Mesodermal cell (in vitro differentiated cells): ENCODE measurements at regions not wholly inside any gene's neighbourhood (a gene's known extent, or its start where the extent isn't known, plus 50 kb on each side); places are given as distances from the start of the nearest gene placed in this dataset.
"Not testable (repeated sequence)": the region's sequence is repeated elsewhere in the genome, so short reads cannot be mapped to it uniquely, and the experiment has no call there.

Source experiments
- H3K27ac ChIP-seq: 2 replicates; pipeline ENCODE4 v1.7.0; 2013; ENCODE audit warnings: mild to moderate bottlenecking, low read depth, low read length, moderate library complexity; ENCODE audit not compliant: severe bottlenecking
- H3K36me3 ChIP-seq: 2 replicates; pipeline ENCODE4 v1.7.1; 2013; ENCODE audit warnings: mild to moderate bottlenecking, low read length, moderate library complexity; ENCODE audit not compliant: control insufficient read depth, insufficient read depth
- H3K4me1 ChIP-seq: one replicate; pipeline ENCODE4 v1.7.1; 2013; ENCODE audit warnings: mild to moderate bottlenecking, low read length; ENCODE audit not compliant: insufficient read depth, control insufficient read depth, poor library complexity, severe bottlenecking
- H3K4me3 ChIP-seq: 2 replicates; pipeline ENCODE4 v1.7.0; 2013; ENCODE audit warnings: low read length, control low read depth, mild to moderate bottlenecking; ENCODE audit not compliant: insufficient read depth, poor library complexity, severe bottlenecking; ENCODE audit errors: extremely low read depth
- H3K9me3 ChIP-seq: 2 replicates; pipeline ENCODE4 v1.7.1; 2013; ENCODE audit warnings: mild to moderate bottlenecking, low read length, moderate library complexity; ENCODE audit not compliant: control insufficient read depth
- WGBS, 2 experiments: methylation state at CpG; one replicate each; pipeline ENCODE4 v1.1.5; 2013; ENCODE audit warnings: missing lambda C conversion rate in 2 of 2; ENCODE audit not compliant: insufficient coverage in 2 of 2; 5-methylcytosine and 5-hydroxymethylcytosine counted together

DNA sequence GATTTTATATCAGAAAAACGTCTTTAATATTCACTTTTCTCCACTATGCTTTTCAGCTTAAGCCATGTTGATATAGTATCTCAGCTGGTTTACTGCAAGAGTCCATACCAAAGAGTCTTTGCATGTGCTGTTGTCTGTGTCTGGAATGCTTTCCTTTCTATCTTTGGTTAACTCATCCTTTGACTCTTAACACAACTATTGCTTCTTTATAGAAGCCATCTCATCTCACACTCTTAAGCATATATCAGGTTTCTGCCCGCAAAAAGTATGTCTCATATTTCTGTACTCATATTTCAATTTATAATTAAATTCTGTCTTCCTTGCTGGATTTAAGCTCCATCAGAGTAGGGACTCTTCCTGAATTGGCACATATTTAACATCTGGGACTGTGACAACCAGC lies 220.9 kb upstream of the KCNK2 start:
- Histone ChIP-seq H3K9me3 (no peaks in the 10 kb centered on the region), H3K36me3 (no peaks in the 10 kb centered on the region), H3K4me1 (no peaks in the 10 kb centered on the region), H3K4me3 (no peak overlapping the region), H3K27ac (no peak overlapping the region)
- WGBS, 2 experiments: no CpG with 5 or more reads among the region's 2 CpGs

DNA sequence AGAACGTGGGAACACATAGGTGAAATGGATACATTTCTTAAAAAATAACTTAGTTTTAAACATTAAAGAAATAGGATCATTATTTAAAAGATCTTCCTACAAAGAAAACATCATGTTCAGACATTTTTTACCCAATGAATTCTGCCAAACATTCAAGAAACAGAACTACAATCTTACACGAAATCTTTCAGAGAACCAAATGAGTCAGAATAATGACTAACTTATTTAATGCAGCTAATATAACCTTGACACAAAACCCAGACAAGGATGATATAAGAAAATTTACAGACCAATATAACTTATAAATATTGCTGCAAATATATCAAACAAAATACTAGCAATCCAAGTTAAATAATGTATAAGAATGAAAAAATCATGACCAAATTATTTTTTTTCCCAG lies 220.1 kb upstream of the KCNK2 start:
- WGBS, 2 experiments: no CpG with 5 or more reads among the region's 2 CpGs
- no peaks in the 10 kb centered on the region for H3K9me3 ChIP-seq

DNA sequence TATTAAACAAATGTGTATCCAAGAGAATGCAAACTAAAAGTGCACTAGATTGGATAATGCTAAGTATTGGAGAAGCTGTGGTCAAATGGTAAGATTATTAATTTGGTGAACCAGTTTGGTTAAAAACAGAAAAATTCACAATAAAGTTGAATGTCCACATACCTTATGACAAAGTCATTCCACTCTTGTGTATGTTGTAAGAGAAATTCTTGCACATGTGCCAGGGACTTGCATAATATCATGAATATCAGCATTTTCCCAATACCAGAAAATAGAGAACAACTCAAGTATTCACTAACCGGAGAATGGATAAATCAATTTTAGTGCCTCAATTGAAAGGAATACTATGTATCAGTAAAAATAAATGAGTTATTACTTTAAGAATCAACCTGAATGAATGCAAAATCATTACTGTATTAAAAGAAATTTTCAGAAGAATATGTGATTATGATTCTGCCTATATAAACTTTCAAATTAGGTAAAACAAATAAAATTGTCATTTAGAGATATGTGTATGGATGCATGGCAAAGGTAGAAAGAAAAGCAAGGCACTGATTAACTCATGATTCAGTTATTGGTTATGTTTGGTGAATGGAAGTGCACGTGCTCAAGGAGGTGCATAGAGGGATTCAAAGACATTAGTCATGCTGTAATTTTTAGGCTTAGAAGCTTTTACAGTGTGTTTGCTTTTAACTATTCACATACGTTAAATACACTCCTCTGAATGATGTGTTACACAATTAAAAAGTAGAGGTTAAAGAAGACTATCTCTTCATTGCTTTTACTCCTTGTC lies 217.4 kb upstream of the KCNK2 start:
- Histone ChIP-seq H3K27ac (no peak overlapping the region), H3K4me1 (no peaks in the 10 kb centered on the region), H3K36me3 (no peaks in the 10 kb centered on the region), H3K4me3 (no peak overlapping the region), H3K9me3 (no peaks in the 10 kb centered on the region)
- no CpG with 5 or more reads among the region's 3 CpGs for WGBS, 2 experiments

More for the DNA sequence above, 220.1 kb upstream of the KCNK2 start:
- Histone ChIP-seq H3K4me1 (no peaks in the 10 kb centered on the region), H3K27ac (no peak overlapping the region), H3K4me3 (no peak overlapping the region), H3K36me3 (no peaks in the 10 kb centered on the region)

DNA sequence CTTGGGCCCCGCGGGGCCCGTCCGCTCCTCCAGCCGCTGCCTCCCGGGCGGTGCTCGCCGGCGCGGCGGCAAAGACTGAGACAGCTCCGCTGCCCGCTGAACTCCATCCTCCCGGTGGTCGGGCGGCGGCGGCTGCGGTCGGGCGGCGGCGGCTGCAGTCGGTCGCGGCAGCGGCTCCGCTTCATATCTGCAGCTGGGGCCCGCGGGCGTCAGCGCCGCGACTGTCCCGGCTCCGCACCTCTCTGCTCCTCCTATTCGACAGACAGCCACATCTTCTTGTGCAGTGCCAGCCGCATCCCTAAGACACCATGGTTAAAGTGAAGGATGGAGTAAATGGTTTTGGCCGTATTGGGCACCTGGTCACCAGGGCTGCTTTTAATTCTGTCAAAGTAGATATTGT lies 212.1 kb upstream of the KCNK2 start:
- H3K36me3 ChIP-seq, H3K4me3 ChIP-seq, H3K4me1 ChIP-seq, H3K27ac ChIP-seq, H3K9me3 ChIP-seq: not testable (repeated sequence)
- 98% methylated on average over 27 of the region's 40 CpGs; no CpG with 5 or more reads in 1 of the 2 experiments for WGBS, 2 experiments

DNA sequence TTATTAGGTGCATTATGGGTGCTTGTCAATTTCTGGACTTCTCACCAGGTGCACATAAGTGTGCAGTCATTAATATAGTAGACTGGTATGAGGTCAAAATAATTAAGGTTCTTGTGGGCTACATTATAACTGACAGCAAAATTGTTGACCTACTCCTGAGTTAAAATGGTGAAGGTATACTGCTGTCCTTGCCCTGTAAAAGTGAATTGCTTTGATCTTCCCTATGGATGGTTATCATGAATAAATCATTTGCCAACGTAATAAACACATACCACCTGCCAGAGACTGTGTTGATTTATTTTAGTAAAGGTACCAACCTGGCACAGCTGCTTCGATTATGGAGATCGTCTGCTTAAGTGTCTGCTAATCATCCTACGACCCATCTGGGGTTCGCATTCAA lies 201.6 kb upstream of the KCNK2 start:
- no peaks in the 10 kb centered on the region for H3K4me1 ChIP-seq
- H3K9me3 ChIP-seq: no peaks in the 10 kb centered on the region
- WGBS, 2 experiments: 90% methylated on average over 2 of the region's 5 CpGs; no CpG with 5 or more reads in 1 of the 2 experiments
- H3K36me3 ChIP-seq: no peaks in the 10 kb centered on the region
- H3K4me3 ChIP-seq: no peak overlapping the region
- H3K27ac ChIP-seq: no peak overlapping the region

DNA sequence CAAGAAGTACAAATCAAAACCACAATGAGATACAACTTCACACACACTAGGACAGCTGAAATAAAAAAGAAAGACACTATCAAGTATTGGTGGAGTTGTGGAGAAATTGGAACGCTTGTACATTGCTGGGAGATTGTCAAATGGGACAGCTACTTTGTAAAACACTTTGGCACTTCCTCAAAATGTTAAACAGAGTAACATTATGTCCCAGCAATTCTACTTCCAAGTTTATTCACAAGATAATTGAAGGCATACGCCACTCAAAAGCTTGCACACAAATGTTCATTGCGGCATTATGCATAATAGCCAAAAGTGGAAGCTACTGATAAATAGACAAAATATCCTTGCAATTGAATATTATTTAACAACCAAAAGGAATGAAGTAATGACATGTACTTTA lies 199.9 kb upstream of the KCNK2 start:
- no peaks in the 10 kb centered on the region for H3K9me3 ChIP-seq
- WGBS, 2 experiments: 100% methylated on average over 1 of the region's 3 CpGs
- no peak overlapping the region for H3K4me3 ChIP-seq
- H3K36me3 ChIP-seq: no peaks in the 10 kb centered on the region
- no peaks in the 10 kb centered on the region for H3K4me1 ChIP-seq
- no peak overlapping the region for H3K27ac ChIP-seq

DNA sequence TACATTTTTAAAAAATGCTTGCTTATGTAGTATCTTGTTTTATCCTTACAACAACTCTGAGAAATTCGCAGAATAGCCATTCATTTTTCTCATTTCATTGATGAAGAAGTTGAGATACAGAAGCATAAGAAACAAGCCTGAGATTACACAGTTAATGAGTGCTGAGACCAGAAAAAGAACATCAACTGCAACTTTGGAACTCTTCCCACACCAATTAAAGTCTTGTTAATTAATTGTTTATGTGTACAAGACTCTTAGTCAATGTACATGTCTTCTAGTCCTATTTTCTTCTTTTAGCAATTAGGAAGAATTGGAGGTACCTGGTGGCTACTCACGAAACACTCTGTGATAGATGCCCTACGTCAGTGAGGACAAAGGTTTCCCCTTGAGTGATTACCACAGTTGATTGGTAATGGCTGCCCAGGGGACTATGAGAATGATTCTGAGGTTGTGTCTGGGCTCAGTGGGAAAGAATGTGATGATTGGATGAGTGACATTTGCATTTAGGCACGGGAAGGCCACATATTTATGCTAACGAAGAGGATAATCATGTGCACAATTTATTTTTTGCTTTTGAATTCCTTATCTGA lies 187.4 kb upstream of the KCNK2 start:
- Histone ChIP-seq H3K9me3 (no peaks in the 10 kb centered on the region), H3K4me1 (no peaks in the 10 kb centered on the region), H3K4me3 (no peak overlapping the region), H3K36me3 (no peaks in the 10 kb centered on the region), H3K27ac (no peak overlapping the region)
- 82 to 90% methylated on average over 2 to 4 of the region's 5 CpGs for WGBS, 2 experiments

DNA sequence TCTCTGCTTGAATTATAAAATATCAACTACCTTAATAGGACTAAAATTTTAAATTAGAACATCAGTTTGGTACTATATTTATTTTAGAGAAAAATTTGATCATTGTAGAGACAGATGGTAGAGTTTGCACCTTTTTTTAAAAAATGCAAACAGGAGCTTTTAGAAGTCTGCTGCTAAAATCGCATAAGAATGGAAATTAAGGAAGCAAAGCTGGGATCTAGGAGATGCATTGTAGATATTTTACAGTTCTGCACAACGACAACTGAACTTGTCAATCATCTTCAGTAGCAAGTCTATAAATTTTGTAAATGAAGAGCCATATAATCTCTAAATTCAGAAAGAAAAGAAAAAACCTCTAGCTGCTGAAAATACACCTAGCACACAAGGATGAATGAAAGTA lies 185.6 kb upstream of the KCNK2 start:
- no peaks in the 10 kb centered on the region for H3K36me3 ChIP-seq
- peaks cover 7% of the 10 kb centered on the region for H3K4me1 ChIP-seq
- no peak overlapping the region for H3K4me3 ChIP-seq
- no peaks in the 10 kb centered on the region for H3K9me3 ChIP-seq
- 71% methylated on average over 1 of the region's 2 CpGs; no CpG with 5 or more reads in 1 of the 2 experiments for WGBS, 2 experiments
- no peak overlapping the region for H3K27ac ChIP-seq

DNA sequence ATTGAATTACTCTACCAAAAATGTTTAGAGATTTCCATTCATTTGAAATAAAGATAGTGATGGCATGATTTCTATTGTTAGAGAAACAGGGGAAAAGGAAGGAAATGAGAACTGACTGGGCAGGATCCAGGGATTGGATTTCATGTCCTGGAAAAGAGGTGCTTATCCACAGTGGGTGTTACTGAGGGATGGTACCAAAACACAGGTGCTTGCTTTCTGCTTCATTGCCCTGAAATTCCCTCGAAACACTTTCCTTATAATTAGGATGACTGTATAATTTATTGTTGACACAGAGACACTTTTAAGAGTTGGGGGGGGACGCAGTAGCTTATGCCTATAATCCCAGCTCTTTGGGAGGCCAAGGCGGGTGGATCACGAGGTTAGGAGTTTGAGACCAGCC lies 185.0 kb upstream of the KCNK2 start:
- Histone ChIP-seq H3K4me3 (no peak overlapping the region), H3K9me3 (no peaks in the 10 kb centered on the region), H3K4me1 (peaks cover 9% of the 10 kb centered on the region), H3K36me3 (no peaks in the 10 kb centered on the region), H3K27ac (no peak overlapping the region)
- WGBS, 2 experiments: 71% methylated on average over 1 of the region's 4 CpGs; no CpG with 5 or more reads in 1 of the 2 experiments

DNA sequence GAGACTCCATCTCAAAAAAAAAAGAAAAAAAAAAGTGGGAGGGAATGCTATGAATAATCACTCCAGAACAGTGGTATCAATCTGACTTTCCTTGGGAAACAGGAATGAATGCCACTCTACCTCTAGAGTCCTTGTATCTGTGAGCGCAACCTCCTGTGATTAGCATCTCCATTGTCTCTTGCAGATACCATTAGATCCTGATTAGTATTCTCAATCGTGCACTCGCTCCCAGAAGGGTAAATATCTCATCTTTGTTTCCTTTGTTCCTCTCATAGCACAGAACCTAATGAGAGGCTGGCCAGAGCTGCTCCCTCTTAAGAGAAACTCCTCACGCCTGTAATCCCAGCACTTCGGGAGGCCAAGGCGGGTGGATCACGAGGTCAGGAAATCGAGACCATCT lies 184.4 kb upstream of the KCNK2 start:
- H3K4me1 ChIP-seq: peaks cover 9% of the 10 kb centered on the region
- no peaks in the 10 kb centered on the region for H3K9me3 ChIP-seq
- no peak overlapping the region for H3K27ac ChIP-seq
- WGBS, 2 experiments: 81 to 86% methylated on average over 7 to 8 of the region's 8 CpGs
- H3K4me3 ChIP-seq: no peak overlapping the region
- no peaks in the 10 kb centered on the region for H3K36me3 ChIP-seq

DNA sequence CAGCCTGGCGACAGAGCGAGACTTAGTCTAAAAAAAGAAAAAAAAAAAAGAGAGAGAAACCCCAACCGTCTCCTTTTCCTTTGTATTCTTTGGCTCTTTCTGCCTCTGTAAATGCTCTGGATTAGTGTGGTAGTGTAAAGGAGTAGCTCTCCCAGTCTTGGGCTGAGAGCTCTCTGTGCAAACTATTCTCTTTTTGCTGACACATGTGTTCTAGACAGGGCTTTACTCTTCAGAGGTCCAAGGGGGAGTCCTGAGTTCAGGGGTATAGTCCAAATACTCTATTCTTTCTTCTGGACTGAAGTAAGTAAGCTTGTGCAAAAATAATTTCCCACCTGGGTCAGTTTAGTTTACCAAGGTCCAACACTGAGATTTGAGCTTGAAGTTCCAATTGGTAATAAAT lies 183.8 kb upstream of the KCNK2 start:
- Histone ChIP-seq H3K4me3 (no peak overlapping the region), H3K4me1 (peaks cover 9% of the 10 kb centered on the region), H3K9me3 (no peaks in the 10 kb centered on the region), H3K27ac (no peak overlapping the region), H3K36me3 (no peaks in the 10 kb centered on the region)
- 100% methylated on average over 1 of the region's 3 CpGs for WGBS, 2 experiments
